Fibroblast of mammary gland (primary cell): ENCODE measurements at regions not wholly inside any gene's neighbourhood (a gene's known extent, or its start where the extent isn't known, plus 50 kb on each side); places are given as distances from the start of the nearest gene placed in this dataset.

ENCODE experiments used
- DNase-seq: peaks from one replicate; pipeline ENCODE4 v3.0.0-alpha.2; 2010; ENCODE audit warnings: low read depth
- H3K4me3 ChIP-seq: 2 replicates; pipeline ENCODE4 v1.5.1; 2011; ENCODE audit warnings: low read depth, mild to moderate bottlenecking, low read length, moderate library complexity; ENCODE audit not compliant: control insufficient read depth
- TF ChIP-seq, protein P1 (sequence below): conservative IDR thresholded peaks from 2 replicates; pipeline ENCODE4 v1.5.1; 2011; ENCODE audit warnings: low read depth, low read length, inconsistent platforms; ENCODE audit not compliant: control insufficient read depth, insufficient read depth

DNA sequence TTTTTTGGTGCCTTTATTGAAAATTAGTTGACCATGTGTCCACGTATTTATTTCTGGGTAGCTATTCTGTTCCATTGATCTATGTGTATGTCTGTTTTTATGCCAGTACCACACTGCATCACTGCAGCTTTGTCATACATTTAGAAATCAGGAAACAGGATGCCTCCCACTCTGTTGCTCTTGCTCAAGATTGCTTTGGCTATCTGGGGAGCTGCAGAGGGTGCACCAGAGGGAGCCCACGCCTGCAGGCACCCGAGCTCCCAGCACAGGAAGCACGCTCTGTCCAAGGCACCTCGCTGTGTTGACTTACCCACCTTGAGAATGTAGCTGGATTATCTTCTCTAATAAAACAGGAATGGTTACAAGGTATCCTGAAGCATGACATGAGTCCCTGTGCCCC is 301.7 kb downstream of the TCERG1L start:
- H3K4me3 ChIP-seq: no peak overlapping the region
- TF ChIP-seq, protein P1, sequence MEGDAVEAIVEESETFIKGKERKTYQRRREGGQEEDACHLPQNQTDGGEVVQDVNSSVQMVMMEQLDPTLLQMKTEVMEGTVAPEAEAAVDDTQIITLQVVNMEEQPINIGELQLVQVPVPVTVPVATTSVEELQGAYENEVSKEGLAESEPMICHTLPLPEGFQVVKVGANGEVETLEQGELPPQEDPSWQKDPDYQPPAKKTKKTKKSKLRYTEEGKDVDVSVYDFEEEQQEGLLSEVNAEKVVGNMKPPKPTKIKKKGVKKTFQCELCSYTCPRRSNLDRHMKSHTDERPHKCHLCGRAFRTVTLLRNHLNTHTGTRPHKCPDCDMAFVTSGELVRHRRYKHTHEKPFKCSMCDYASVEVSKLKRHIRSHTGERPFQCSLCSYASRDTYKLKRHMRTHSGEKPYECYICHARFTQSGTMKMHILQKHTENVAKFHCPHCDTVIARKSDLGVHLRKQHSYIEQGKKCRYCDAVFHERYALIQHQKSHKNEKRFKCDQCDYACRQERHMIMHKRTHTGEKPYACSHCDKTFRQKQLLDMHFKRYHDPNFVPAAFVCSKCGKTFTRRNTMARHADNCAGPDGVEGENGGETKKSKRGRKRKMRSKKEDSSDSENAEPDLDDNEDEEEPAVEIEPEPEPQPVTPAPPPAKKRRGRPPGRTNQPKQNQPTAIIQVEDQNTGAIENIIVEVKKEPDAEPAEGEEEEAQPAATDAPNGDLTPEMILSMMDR: no peak

DNA sequence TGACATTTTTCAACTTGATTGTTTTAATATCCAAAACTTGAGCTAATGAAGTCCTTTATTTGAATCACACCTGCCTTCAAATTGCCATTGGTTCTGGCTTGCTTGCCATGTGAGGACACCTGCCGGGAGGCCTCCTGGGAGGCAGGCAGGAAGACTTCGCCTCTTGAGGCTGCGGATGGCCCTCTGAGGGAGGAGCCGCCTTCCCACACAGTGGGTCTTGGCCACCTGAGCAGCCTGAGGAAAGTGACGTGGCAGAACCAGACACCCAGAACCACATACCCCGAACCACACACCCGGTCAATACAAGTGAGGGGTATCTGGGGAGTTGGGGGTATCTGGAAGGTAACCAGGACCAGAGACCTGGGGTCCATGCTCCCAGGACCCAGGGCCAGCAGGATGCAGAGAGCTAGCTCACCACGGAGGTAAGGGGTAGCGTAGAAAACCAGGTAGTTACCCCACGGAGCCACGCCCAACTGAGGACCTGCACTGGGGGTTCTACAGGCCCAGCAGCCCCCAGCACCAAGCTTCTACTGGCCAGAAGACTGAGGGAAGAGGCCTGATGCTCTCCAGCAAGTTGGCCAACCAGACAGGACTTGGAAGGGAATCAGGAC is 300.5 kb downstream of the TCERG1L start:
- H3K4me3 ChIP-seq: no peak overlapping the region
- no peak for DNase-seq
- TF ChIP-seq, protein P1: no peak

More for the DNA sequence above, 301.7 kb downstream of the TCERG1L start:
- DNase-seq: no peak

DNA sequence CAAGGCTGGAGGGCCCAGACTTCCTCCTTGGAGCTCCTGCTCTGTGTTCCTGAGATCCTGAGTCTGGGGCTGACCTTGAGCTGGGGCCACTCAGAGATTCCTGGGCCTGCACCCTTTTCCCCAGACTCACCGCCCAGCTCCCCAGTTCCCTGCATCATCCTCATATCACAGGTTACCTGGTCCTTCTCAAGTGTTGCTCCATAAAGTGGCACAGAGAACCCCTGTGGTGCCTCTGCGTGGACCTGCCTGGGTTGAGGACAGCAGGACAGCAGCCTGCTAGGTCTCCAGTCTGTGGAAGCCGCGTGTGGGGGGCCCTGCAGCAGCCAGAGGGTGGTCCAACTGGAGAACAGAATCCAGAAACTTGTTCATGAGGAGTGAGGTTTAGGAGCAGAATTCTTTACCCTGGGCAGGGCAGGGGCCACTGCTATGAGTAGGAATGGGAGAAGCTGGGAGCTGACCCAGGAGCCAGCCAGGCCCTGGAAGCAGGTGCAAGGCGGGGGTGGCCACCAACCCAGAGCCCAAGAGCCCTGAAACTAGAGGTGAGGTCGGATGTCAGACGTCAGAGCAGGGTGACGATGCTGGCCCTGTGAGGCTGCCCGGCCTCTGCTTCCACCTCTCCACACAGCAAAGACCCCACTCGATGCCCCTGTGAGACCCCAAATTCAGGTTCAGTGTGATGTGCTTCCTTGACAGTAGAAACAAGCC is 299.4 kb downstream of the TCERG1L start:
- TF ChIP-seq, protein P1: no peak
- DNase-seq: no peak

DNA sequence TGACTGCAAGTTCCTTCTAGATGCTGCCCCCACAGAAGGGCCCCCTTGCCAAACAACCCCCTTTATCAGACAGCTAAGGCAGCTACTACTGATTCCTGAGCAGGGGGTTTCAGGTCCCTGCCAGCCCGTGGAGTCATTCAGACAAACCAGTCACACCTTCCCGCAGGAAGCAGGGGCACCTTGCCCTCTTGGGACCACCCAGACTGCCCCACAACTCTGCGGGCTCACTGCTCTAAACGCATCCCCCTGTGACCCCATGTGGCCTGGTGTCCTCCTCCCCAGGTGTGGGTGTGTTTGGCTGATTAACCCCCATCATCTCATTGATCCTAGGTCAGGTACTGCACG is 298.9 kb downstream of the TCERG1L start:
- H3K4me3 ChIP-seq: no peak overlapping the region
- DNase-seq: no peak
- TF ChIP-seq, protein P1: no peak

More for the DNA sequence above, 299.4 kb downstream of the TCERG1L start:
- H3K4me3 ChIP-seq: no peak overlapping the region

DNA sequence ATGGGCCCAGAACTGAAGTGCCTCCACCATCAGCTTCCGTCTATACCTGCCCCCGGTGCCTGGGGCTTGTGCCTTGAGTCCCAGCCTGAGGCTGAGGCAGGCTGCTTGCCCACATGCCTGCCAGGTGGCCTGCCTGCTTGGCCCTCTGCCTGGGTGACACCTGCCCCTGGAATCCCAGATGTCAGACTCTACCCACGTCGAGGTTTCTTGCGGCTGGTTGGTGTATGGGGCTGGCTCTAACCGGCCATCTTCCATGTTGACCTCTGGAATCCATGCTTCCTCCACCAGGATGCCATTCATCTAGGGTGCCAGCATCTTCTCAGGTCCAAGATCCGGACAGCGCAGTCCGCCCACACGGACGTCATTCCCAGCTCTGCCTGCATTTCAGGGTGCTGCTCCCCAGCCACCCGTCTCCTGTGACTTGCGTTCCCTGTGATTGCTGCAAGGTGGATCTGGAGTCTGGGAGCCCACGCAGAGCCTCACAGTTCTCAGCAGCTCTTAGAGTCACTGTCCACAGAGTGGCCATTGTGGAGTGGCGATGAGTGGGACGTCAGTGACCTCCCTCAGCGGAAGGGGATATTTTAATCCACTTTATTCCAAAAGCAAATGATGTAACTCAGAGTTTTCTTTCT is 298.1 kb downstream of the TCERG1L start:
- TF ChIP-seq, protein P1: no peak
- DNase-seq: no peak
- no peak overlapping the region for H3K4me3 ChIP-seq

DNA sequence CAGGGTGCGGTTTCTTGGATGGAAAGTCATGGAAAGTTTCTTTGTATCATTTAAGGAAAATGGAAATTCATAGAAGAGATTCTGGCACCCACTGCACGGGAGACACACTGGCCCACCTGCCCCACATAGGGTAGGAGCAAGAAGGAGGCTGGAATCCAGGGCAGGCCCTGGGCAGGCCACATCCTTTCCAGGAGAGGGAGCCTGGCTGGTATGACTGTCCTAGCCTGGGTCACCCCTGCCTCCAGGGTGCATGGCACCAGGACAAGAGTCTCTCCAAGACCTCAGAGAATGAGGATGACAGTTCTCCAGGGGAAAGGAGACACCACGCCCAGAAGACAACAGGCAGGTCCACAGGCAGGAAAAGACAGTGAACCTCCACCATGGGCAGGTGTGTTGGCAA is 297.2 kb downstream of the TCERG1L start:
- no peak overlapping the region for H3K4me3 ChIP-seq
- TF ChIP-seq, protein P1: no peak
- no peak for DNase-seq
